Neuronal stem cell (in vitro differentiated cells): ENCODE measurements at regions not wholly inside any gene's neighbourhood (a gene's known extent, or its start where the extent isn't known, plus 50 kb on each side); places are given as distances from the start of the nearest gene placed in this dataset.

Source experiments
- DNase-seq: peaks from one replicate; pipeline ENCODE4 v3.0.0-alpha.2; 2013; ENCODE audit warnings: low spot score
- H2AFZ ChIP-seq: one replicate; pipeline ENCODE4 v1.6.1; 2013; ENCODE audit warnings: mild to moderate bottlenecking, low read length, inconsistent platforms
- H2AK5ac ChIP-seq: 2 replicates; pipeline ENCODE4 v1.6.1; 2013; ENCODE audit warnings: low read depth, mild to moderate bottlenecking, inconsistent platforms, low read length, moderate library complexity, mixed read lengths
- H2BK120ac ChIP-seq: 2 replicates; pipeline ENCODE4 v1.6.1; 2013; ENCODE audit warnings: low read depth, mild to moderate bottlenecking, inconsistent platforms, low read length, moderate library complexity, mixed read lengths
- H2BK12ac ChIP-seq: one replicate; pipeline ENCODE4 v1.6.1; 2013; ENCODE audit warnings: low read length, inconsistent platforms
- H2BK15ac ChIP-seq: 2 replicates; pipeline ENCODE4 v1.6.1; 2013; ENCODE audit warnings: mild to moderate bottlenecking, low read length, inconsistent platforms, mixed read lengths
- H2BK5ac ChIP-seq: one replicate; pipeline ENCODE4 v1.6.1; 2013; ENCODE audit warnings: inconsistent platforms, mild to moderate bottlenecking, low read length, moderate library complexity
- H3K14ac ChIP-seq: one replicate; pipeline ENCODE4 v1.6.1; 2013; ENCODE audit warnings: low read length, inconsistent platforms
- H3K18ac ChIP-seq: 2 replicates; pipeline ENCODE4 v1.6.1; 2013; ENCODE audit warnings: low read length, inconsistent platforms
- H3K23ac ChIP-seq: 2 replicates; pipeline ENCODE4 v1.6.1; 2013; ENCODE audit warnings: low read depth, mild to moderate bottlenecking, mixed read lengths, low read length, inconsistent platforms; ENCODE audit not compliant: poor library complexity
- H3K27ac ChIP-seq: replicated peaks from 3 replicates; pipeline ENCODE4 v1.5.1; 2013; ENCODE audit warnings: low read length, inconsistent platforms
- H3K27me3 ChIP-seq, 3 experiments: 2 replicates each; pipeline ENCODE4 v1.6.1; 2013; ENCODE audit warnings: low read length in 3 of 3, mild to moderate bottlenecking in 2 of 3, inconsistent platforms in 1 of 3, low read depth in 1 of 3, mixed read lengths in 1 of 3, moderate library complexity in 1 of 3; ENCODE audit not compliant: control insufficient read depth in 3 of 3, insufficient read depth in 3 of 3
- H3K36me3 ChIP-seq, 2 donors: replicated peaks in 1 of 2; 2 replicates each; pipeline ENCODE4 v1.6.1; 2013; ENCODE audit warnings: low read length in 2 of 2; ENCODE audit not compliant: control insufficient read depth in 2 of 2, insufficient read depth in 2 of 2
- H3K4ac ChIP-seq: 2 replicates; pipeline ENCODE4 v1.6.1; 2013; ENCODE audit warnings: inconsistent platforms, mild to moderate bottlenecking, low read length, moderate library complexity
- H3K4me1 ChIP-seq, 2 donors: 1 replicate in 1 of 2; 2 replicates in 1 of 2; pipeline ENCODE4 v1.6.1; 2013; ENCODE audit warnings: low read length in 2 of 2, low read depth in 1 of 2; ENCODE audit not compliant: control insufficient read depth in 2 of 2, insufficient read depth in 1 of 2
- H3K4me2 ChIP-seq: one replicate; pipeline ENCODE4 v1.6.1; 2013; ENCODE audit warnings: mild to moderate bottlenecking, low read length, inconsistent platforms; ENCODE audit not compliant: insufficient read depth, poor library complexity, severe bottlenecking
- H3K4me3 ChIP-seq, 2 donors: 2 replicates each; pipeline ENCODE4 v1.5.1; 2013; ENCODE audit warnings: low read length in 2 of 2, mild to moderate bottlenecking in 2 of 2, inconsistent platforms in 1 of 2, moderate library complexity in 1 of 2
- H3K79me1 ChIP-seq: one replicate; pipeline ENCODE4 v1.6.1; 2013; ENCODE audit warnings: low read depth, mild to moderate bottlenecking, inconsistent platforms, low read length, moderate library complexity
- H3K9ac ChIP-seq: one replicate; pipeline ENCODE4 v1.6.1; 2013; ENCODE audit warnings: mild to moderate bottlenecking, low read depth, low read length, inconsistent platforms; ENCODE audit not compliant: poor library complexity
- H3K9me3 ChIP-seq, 2 donors: replicated peaks in 1 of 2; 2 replicates each; pipeline versions ENCODE3 to v1.6.1; 2013; ENCODE audit warnings: low read length in 2 of 2, mild to moderate bottlenecking in 2 of 2, inconsistent platforms in 1 of 2, low read depth in 1 of 2, mixed read lengths in 1 of 2, moderate library complexity in 1 of 2; ENCODE audit not compliant: control insufficient read depth in 2 of 2, insufficient read depth in 1 of 2
- H4K8ac ChIP-seq: one replicate; pipeline ENCODE4 v1.6.1; 2013; ENCODE audit warnings: low read depth, mild to moderate bottlenecking, inconsistent platforms, low read length, moderate library complexity
- H4K91ac ChIP-seq: one replicate; pipeline ENCODE4 v1.6.1; 2013; ENCODE audit warnings: low read length, low read depth, mild to moderate bottlenecking, inconsistent platforms; ENCODE audit not compliant: poor library complexity
- WGBS, 2 donors: extraction: QIAGEN DNeasy Blood & Tissue Kit; methylation state at CpG; one replicate each; pipeline ENCODE4 v1.1.7; 2013; ENCODE audit warnings: missing lambda C conversion rate in 2 of 2, mixed read lengths in 1 of 2; ENCODE audit not compliant: insufficient read length in 2 of 2, insufficient replicate concordance in 1 of 2; ENCODE audit errors: extremely low coverage in 2 of 2; 5-methylcytosine and 5-hydroxymethylcytosine counted together

DNA sequence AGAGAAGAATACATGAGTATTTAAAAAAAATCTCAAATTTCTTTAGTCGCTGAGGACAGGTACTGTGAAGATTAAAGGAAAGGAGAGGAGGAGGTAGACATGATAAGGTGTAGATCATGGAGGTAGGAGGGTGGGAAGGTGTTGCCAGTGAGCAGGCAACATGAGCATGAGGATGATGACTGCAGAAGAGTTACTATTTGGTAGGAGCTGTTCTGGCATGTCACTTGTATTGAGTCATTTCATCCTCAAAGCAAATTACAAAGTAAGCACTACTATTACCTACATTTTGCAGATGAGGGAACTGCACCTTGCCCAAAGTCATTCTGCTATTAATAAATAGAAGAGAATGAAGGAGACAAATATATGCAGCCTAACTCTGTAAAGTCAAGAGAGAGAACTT lies 435.8 kb upstream of the KLF12 start:
- Histone ChIP-seq H3K4me1 (peaks cover 2 to 4% of the 10 kb centered on the region in 2 donors), H2BK15ac (no peak overlapping the region), H3K18ac (no peak overlapping the region), H3K23ac (no peak overlapping the region), H4K91ac (no peak overlapping the region), H2AFZ (no peak overlapping the region), H3K9me3 (no peaks in the 10 kb centered on the region), H2AK5ac (no peak overlapping the region), H3K9ac (no peak overlapping the region), H3K14ac (no peak overlapping the region), H3K4me2 (no peak overlapping the region), H3K36me3 (no peaks in the 10 kb centered on the region), H3K4me3 (no peak overlapping the region), H2BK5ac (no peak overlapping the region), H2BK12ac (no peak overlapping the region), H3K4ac (no peak overlapping the region), H3K79me1 (no peaks in the 10 kb centered on the region), H4K8ac (no peak overlapping the region), H3K27ac (no peak overlapping the region), H3K27me3 (no peaks in the 10 kb centered on the region), H2BK120ac (no peak overlapping the region)
- DNase-seq: no peak
- WGBS, 2 donors: no CpG with 5 or more reads among the region's 1 CpG

- no CpG with 5 or more reads among the region's 1 CpG for WGBS, 2 donors
- no peaks in the 10 kb centered on the region for H3K9me3 ChIP-seq
- H3K9ac ChIP-seq: no peak overlapping the region
- no peak for DNase-seq
- H3K36me3 ChIP-seq: no peaks in the 10 kb centered on the region
- H3K4me2 ChIP-seq: no peak overlapping the region
- H3K4ac ChIP-seq: no peak overlapping the region
- no peak overlapping the region for H2BK12ac ChIP-seq
- no peak overlapping the region for H2BK15ac ChIP-seq
- H3K27ac ChIP-seq: no peak overlapping the region
- H3K79me1 ChIP-seq: no peaks in the 10 kb centered on the region
- H2AFZ ChIP-seq: no peak overlapping the region
- H3K18ac ChIP-seq: no peak overlapping the region
- no peak overlapping the region for H4K8ac ChIP-seq
- H3K14ac ChIP-seq: no peak overlapping the region
- no peak overlapping the region for H2BK120ac ChIP-seq
- no peak overlapping the region for H3K4me3 ChIP-seq
- H2BK5ac ChIP-seq: no peak overlapping the region
- H3K27me3 ChIP-seq: no peaks in the 10 kb centered on the region
- no peak overlapping the region for H3K23ac ChIP-seq
- peaks cover 0 to 2% of the 10 kb centered on the region in 2 donors for H3K4me1 ChIP-seq
- H2AK5ac ChIP-seq: no peak overlapping the region
- no peak overlapping the region for H4K91ac ChIP-seq
Measured at GRCh38 chr13:74569251-74569650, 435.0 kb upstream of the KLF12 start.

DNA sequence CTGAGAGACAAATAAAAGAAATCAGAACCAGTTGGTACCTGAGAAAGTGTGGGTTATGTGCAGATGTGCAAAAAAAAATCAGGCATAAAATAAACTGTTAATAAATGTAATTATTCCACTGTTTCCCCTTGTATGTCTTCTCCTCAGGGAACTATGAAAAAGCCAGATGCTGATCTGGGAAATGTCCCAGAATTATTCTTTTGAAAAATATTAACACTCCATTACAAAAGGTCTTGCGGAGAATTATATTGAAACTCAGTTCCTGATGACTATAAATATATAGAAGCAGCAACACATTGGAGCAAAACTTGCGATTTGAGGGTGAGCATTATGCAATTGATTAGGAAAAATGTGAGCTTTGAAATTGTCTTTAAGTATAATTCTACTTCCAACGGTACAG lies 433.3 kb upstream of the KLF12 start:
- Histone ChIP-seq H3K14ac (no peak overlapping the region), H3K4me2 (no peak overlapping the region), H3K27ac (no peak overlapping the region), H3K27me3 (no peaks in the 10 kb centered on the region), H3K4ac (no peak overlapping the region), H3K9ac (no peak overlapping the region), H3K4me1 (peaks cover 0 to 2% of the 10 kb centered on the region in 2 donors), H2BK12ac (no peak overlapping the region), H4K91ac (no peak overlapping the region), H2AK5ac (no peak overlapping the region), H3K4me3 (no peak overlapping the region), H4K8ac (no peak overlapping the region), H3K18ac (no peak overlapping the region), H2BK120ac (no peak overlapping the region), H2BK5ac (no peak overlapping the region), H2BK15ac (no peak overlapping the region), H2AFZ (no peak overlapping the region), H3K23ac (no peak overlapping the region), H3K79me1 (no peaks in the 10 kb centered on the region), H3K9me3 (no peaks in the 10 kb centered on the region), H3K36me3 (no peaks in the 10 kb centered on the region)
- WGBS, 2 donors: no CpG with 5 or more reads among the region's 3 CpGs
- no peak for DNase-seq

- H3K14ac ChIP-seq: no peak overlapping the region
- no peak overlapping the region for H3K4me3 ChIP-seq
- DNase-seq: no peak
- H3K4ac ChIP-seq: no peak overlapping the region
- H3K9ac ChIP-seq: no peak overlapping the region
- no peak overlapping the region for H2BK120ac ChIP-seq
- no CpG with 5 or more reads among the region's 1 CpG for WGBS, 2 donors
- no peak overlapping the region for H3K4me2 ChIP-seq
- no peak overlapping the region for H2AK5ac ChIP-seq
- no peaks in the 10 kb centered on the region for H3K79me1 ChIP-seq
- no peak overlapping the region for H2BK15ac ChIP-seq
- no peak overlapping the region for H4K8ac ChIP-seq
- no peak overlapping the region for H2BK12ac ChIP-seq
- H3K9me3 ChIP-seq: peaks cover 0 to 3% of the 10 kb centered on the region in 2 donors
- H3K4me1 ChIP-seq: peaks cover 0 to 4% of the 10 kb centered on the region in 2 donors
- no peak overlapping the region for H3K23ac ChIP-seq
- H3K27ac ChIP-seq: no peak overlapping the region
- no peaks in the 10 kb centered on the region for H3K27me3 ChIP-seq
- H3K18ac ChIP-seq: no peak overlapping the region
- H3K36me3 ChIP-seq: no peaks in the 10 kb centered on the region
- no peak overlapping the region for H2AFZ ChIP-seq
- H4K91ac ChIP-seq: no peak overlapping the region
- no peak overlapping the region for H2BK5ac ChIP-seq
Measured at GRCh38 chr13:74562381-74562780, 428.2 kb upstream of the KLF12 start.
